MM.1S (cell line): ENCODE measurements at regions not wholly inside any gene's neighbourhood (a gene's known extent, or its start where the extent isn't known, plus 50 kb on each side); places are given as distances from the start of the nearest gene placed in this dataset.

Experiments
- DNase-seq: peaks from one replicate; pipeline ENCODE4 v3.0.0-alpha.2; 2015
- H2AFZ ChIP-seq: fragments of 300-600 bp; sonication (generic); 2 replicates; pipeline ENCODE4 v1.6.0; 2016; ENCODE audit warnings: antibody characterized with exemption, low read length
- H3F3A ChIP-seq: fragments of 300-600 bp; sonication (generic); 2 replicates; pipeline ENCODE4 v1.6.1; 2016; ENCODE audit warnings: mild to moderate bottlenecking, antibody characterized with exemption, low read length, moderate library complexity, mixed read lengths; ENCODE audit not compliant: insufficient read depth
- H3K27ac ChIP-seq: fragments of 300-600 bp; sonication (generic); 2 replicates; pipeline ENCODE4 v1.5.1; 2016; ENCODE audit warnings: mild to moderate bottlenecking, low read length
- H3K27me3 ChIP-seq: fragments of 300-600 bp; sonication (generic); replicated peaks from 2 replicates; pipeline ENCODE4 v1.6.0; 2016; ENCODE audit warnings: low read length; ENCODE audit not compliant: insufficient read depth
- H3K36me3 ChIP-seq: fragments of 300-600 bp; sonication (generic); replicated peaks from 2 replicates; pipeline ENCODE4 v1.6.1; 2016; ENCODE audit warnings: mild to moderate bottlenecking, low read length, mixed read lengths; ENCODE audit not compliant: insufficient read depth
- H3K4me1 ChIP-seq: fragments of 300-600 bp; sonication (generic); 2 replicates; pipeline ENCODE4 v1.6.1; 2016; ENCODE audit warnings: low read length, mixed read lengths
- H3K4me2 ChIP-seq: fragments of 300-600 bp; sonication (generic); 2 replicates; pipeline ENCODE4 v1.6.0; 2016; ENCODE audit warnings: low read depth, low read length
- H3K4me3 ChIP-seq: fragments of 300-600 bp; sonication (generic); 2 replicates; pipeline ENCODE4 v1.5.1; 2016; ENCODE audit warnings: low read length, mixed read lengths
- H3K79me2 ChIP-seq: fragments of 300-600 bp; sonication (generic); 2 replicates; pipeline ENCODE4 v1.6.1; 2016; ENCODE audit warnings: mixed run types, low read length, mixed read lengths
- H3K9ac ChIP-seq: fragments of 300-600 bp; sonication (generic); 2 replicates; pipeline ENCODE4 v1.6.1; 2016; ENCODE audit warnings: low read length, mixed read lengths
- H3K9me2 ChIP-seq: fragments of 300-600 bp; sonication (generic); replicated peaks from 2 replicates; pipeline ENCODE4 v1.6.1; 2016; ENCODE audit warnings: mild to moderate bottlenecking, low read length, mixed read lengths; ENCODE audit not compliant: insufficient read depth
- H3K9me3 ChIP-seq: fragments of 300-600 bp; sonication (generic); replicated peaks from 2 replicates; pipeline ENCODE4 v1.6.1; 2016; ENCODE audit warnings: mild to moderate bottlenecking, low read length, mixed read lengths; ENCODE audit not compliant: insufficient read depth
- H4K20me1 ChIP-seq: fragments of 300-600 bp; sonication (generic); 2 replicates; pipeline ENCODE4 v1.6.1; 2016; ENCODE audit warnings: mild to moderate bottlenecking, low read length, moderate library complexity, mixed read lengths; ENCODE audit not compliant: insufficient read depth
- CTCF ChIP-seq: fragments of 300-600 bp; sonication (generic); IDR thresholded peaks from 2 replicates; pipeline ENCODE4 v1.5.1; 2016; ENCODE audit warnings: antibody characterized with exemption, low read length, mixed read lengths
- EZH2 ChIP-seq: fragments of 300-600 bp; sonication (generic); optimal IDR thresholded peaks from 2 replicates; pipeline ENCODE3; 2017; ENCODE audit warnings: low read depth, mild to moderate bottlenecking, antibody characterized with exemption, low read length, mixed read lengths
- EZH2phosphoT487 ChIP-seq: fragments of 300-600 bp; sonication (generic); IDR thresholded peaks from 2 replicates; pipeline ENCODE4 v1.6.1; 2018; ENCODE audit warnings: antibody characterized with exemption, low read length

DNA sequence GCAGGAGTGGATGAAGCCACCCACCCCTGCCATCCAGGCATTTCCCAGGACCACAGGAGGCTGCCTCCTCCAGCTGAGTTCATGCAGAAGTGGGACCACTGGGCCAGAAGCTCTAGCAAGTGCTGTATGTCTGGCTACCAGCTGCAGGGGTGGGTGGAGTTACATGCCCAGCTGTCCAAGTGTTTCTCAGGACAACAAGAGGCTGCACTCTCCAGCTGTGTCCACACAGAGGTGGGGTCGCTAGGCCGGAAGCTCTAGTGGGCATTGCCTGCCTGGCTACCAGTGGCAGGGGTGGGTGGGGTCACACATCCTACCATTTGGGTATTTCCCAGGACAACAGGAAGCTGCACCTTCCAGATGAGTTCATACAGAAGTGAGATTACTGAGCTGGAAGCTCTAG, 234.0 kb upstream of the PPP2R3A start:
- Histone ChIP-seq H3K36me3 (no peaks in the 10 kb centered on the region), H3K27me3 (no peaks in the 10 kb centered on the region), H4K20me1 (no peaks in the 10 kb centered on the region), H3K79me2 (no peaks in the 10 kb centered on the region), H3F3A (no peaks in the 10 kb centered on the region), H3K4me3 (no peak overlapping the region), H3K9ac (no peak overlapping the region), H3K9me2 (no peaks in the 10 kb centered on the region), H3K9me3 (no peaks in the 10 kb centered on the region), H3K4me2 (no peak overlapping the region), H3K4me1 (no peaks in the 10 kb centered on the region), H2AFZ (no peak overlapping the region), H3K27ac (no peak overlapping the region)
- DNase-seq = no peak
- TF ChIP-seq EZH2phosphoT487 = no peak
- TF ChIP-seq EZH2 = no peak
- no peak for TF ChIP-seq CTCF

DNA sequence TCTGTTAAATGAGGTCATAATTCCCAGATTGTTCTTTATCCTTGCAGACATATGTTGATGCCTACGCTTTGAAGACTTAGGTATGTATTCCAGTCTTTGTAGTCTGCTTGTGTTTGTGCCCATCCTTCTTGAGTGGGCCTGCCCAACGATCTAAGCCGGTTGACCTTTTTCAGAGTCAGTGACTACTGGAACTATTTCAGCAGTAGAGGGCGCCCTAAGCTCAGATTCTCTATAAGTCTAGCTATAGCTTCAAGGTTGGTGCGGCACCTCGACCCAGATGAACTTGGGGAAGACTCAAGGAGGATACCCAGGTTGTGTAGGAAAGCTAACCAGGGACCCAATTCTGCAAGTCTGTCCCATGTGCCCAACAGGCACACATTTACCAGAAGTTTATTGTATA, 228.8 kb upstream of the PPP2R3A start:
- no peaks in the 10 kb centered on the region for H3K4me1 ChIP-seq
- H3F3A ChIP-seq = no peaks in the 10 kb centered on the region
- H3K79me2 ChIP-seq = no peaks in the 10 kb centered on the region
- H3K27ac ChIP-seq = no peak overlapping the region
- H3K4me3 ChIP-seq = no peak overlapping the region
- H2AFZ ChIP-seq = no peak overlapping the region
- H3K27me3 ChIP-seq = no peaks in the 10 kb centered on the region
- H3K9me2 ChIP-seq = no peaks in the 10 kb centered on the region
- TF ChIP-seq CTCF (peak; percentile 77), EZH2 (no peak)
- H3K36me3 ChIP-seq = no peaks in the 10 kb centered on the region
- H3K4me2 ChIP-seq = no peak overlapping the region
- peak; percentile 71 for DNase-seq
- no peaks in the 10 kb centered on the region for H3K9me3 ChIP-seq
- no peak overlapping the region for H3K9ac ChIP-seq
- no peaks in the 10 kb centered on the region for H4K20me1 ChIP-seq

GRCh38 chr3:135739779-135740178, 225.7 kb upstream of the PPP2R3A start:
- Histone ChIP-seq H3F3A (no peaks in the 10 kb centered on the region), H2AFZ (no peak overlapping the region), H3K27ac (no peak overlapping the region), H3K79me2 (no peaks in the 10 kb centered on the region), H4K20me1 (no peaks in the 10 kb centered on the region), H3K4me1 (no peaks in the 10 kb centered on the region), H3K4me3 (no peak overlapping the region), H3K9me2 (no peaks in the 10 kb centered on the region), H3K9me3 (no peaks in the 10 kb centered on the region), H3K27me3 (no peaks in the 10 kb centered on the region), H3K9ac (no peak overlapping the region), H3K36me3 (no peaks in the 10 kb centered on the region), H3K4me2 (no peak overlapping the region)
- no peak for DNase-seq
- TF ChIP-seq EZH2phosphoT487 (no peak), EZH2 (no peak), CTCF (no peak)

GRCh38 chr3:135740211-135740610, 225.3 kb upstream of the PPP2R3A start:
- Histone ChIP-seq H3K79me2 (no peaks in the 10 kb centered on the region), H3K4me1 (no peaks in the 10 kb centered on the region), H3K27me3 (no peaks in the 10 kb centered on the region), H3F3A (no peaks in the 10 kb centered on the region), H3K4me2 (no peak overlapping the region), H3K9ac (no peak overlapping the region), H3K27ac (no peak overlapping the region), H4K20me1 (no peaks in the 10 kb centered on the region), H2AFZ (no peak overlapping the region), H3K9me3 (no peaks in the 10 kb centered on the region), H3K9me2 (no peaks in the 10 kb centered on the region), H3K4me3 (no peak overlapping the region), H3K36me3 (no peaks in the 10 kb centered on the region)
- TF ChIP-seq EZH2 (no peak), EZH2phosphoT487 (no peak), CTCF (no peak)
- no peak for DNase-seq
